PC-9 (cell line): ENCODE measurements at regions not wholly inside any gene's neighbourhood (a gene's known extent, or its start where the extent isn't known, plus 50 kb on each side); places are given as distances from the start of the nearest gene placed in this dataset.
"Not testable (repeated sequence)": the region's sequence is repeated elsewhere in the genome, so short reads cannot be mapped to it uniquely, and the experiment has no call there.

Experiments used
- BruUV-seq: library from RNA; stranded (reverse); fragments of 400-500 nt; replicated peaks from 2 replicates; lab custom pipeline; 2021; lab: Mats Ljungman, UMichigan
- CTCF ChIA-PET: fragments of 300-600 bp; sonication (Branson Sonifier 250); formaldehyde crosslinking; loops from one replicate; lab custom pipeline; 2022; ENCODE audit warnings: antibody characterized with exemption; lab: Charles Lee
- POLR2A ChIA-PET: fragments of 300-600 bp; sonication (Branson Sonifier 250); formaldehyde crosslinking; loops from one replicate; lab custom pipeline; 2022; ENCODE audit warnings: antibody characterized with exemption; ENCODE audit not compliant: unreplicated experiment; lab: Charles Lee
- DNase-seq, 2 experiments: peaks; one replicate each; pipeline versions ENCODE4 v3.0.0 to v3.0.0-alpha.2; 2015 to 2022; ENCODE audit warnings: mixed read lengths in 1 of 2
- H2AFZ ChIP-seq: fragments of 200-600 bp; sonication (generic); 2 replicates; pipeline ENCODE4 v1.8.1; 2017; ENCODE audit warnings: antibody characterized with exemption
- H3F3A ChIP-seq: fragments of 200-600 bp; sonication (generic); 2 replicates; pipeline ENCODE4 v1.8.1; 2017; ENCODE audit warnings: antibody characterized with exemption, mild to moderate bottlenecking, low read depth; ENCODE audit not compliant: insufficient read depth
- H3K27ac ChIP-seq: fragments of 200-600 bp; sonication (generic); 2 replicates; pipeline ENCODE4 v1.6.1; 2016; ENCODE audit warnings: mixed run types
- H3K27me3 ChIP-seq: fragments of 200-600 bp; sonication (generic); 2 replicates; pipeline ENCODE4 v1.6.1; 2016; ENCODE audit warnings: low read depth, mixed run types; ENCODE audit not compliant: insufficient read depth
- H3K36me3 ChIP-seq: fragments of 200-600 bp; sonication (generic); 2 replicates; pipeline ENCODE4 v1.6.1; 2016; ENCODE audit warnings: low read depth, mixed run types
- H3K4me1 ChIP-seq: fragments of 200-600 bp; sonication (generic); replicated peaks from 2 replicates; pipeline ENCODE4 v1.6.1; 2016; ENCODE audit warnings: mixed run types; ENCODE audit not compliant: insufficient read depth
- H3K4me2 ChIP-seq: fragments of 200-600 bp; sonication (generic); 2 replicates; pipeline ENCODE4 v1.6.1; 2017; ENCODE audit warnings: mixed run types
- H3K4me3 ChIP-seq: fragments of 200-600 bp; sonication (generic); 2 replicates; pipeline ENCODE4 v1.6.1; 2016; ENCODE audit warnings: mixed run types
- H3K79me2 ChIP-seq: fragments of 200-600 bp; sonication (generic); 2 replicates; pipeline ENCODE4 v1.6.1; 2017; ENCODE audit warnings: low read depth, mixed run types
- H3K9me2 ChIP-seq: fragments of 200-600 bp; sonication (generic); 2 replicates; pipeline ENCODE4 v1.8.1; 2017; ENCODE audit warnings: mild to moderate bottlenecking; ENCODE audit not compliant: insufficient read depth
- H3K9me3 ChIP-seq: fragments of 200-600 bp; sonication (generic); 2 replicates; pipeline ENCODE4 v1.8.1; 2016; ENCODE audit warnings: low read depth; ENCODE audit not compliant: insufficient read depth
- H4K20me1 ChIP-seq: fragments of 200-600 bp; sonication (generic); 2 replicates; pipeline ENCODE4 v1.8.1; 2017; ENCODE audit not compliant: insufficient read depth
- EZH2 ChIP-seq: fragments of 200-600 bp; sonication (generic); IDR thresholded peaks from 2 replicates; pipeline ENCODE4 v1.8.0; 2017; ENCODE audit warnings: antibody characterized with exemption, low read depth
- intact Hi-C: fragments of 100-400 bp; cut with micrococcal nuclease; formaldehyde crosslinking; loops from one replicate; pipeline ENCODE4 v1.10.0; 2022; ENCODE audit not compliant: unreplicated experiment
- TF ChIP-seq, protein P1 (sequence below): fragments of 200-600 bp; sonication (generic); conservative IDR thresholded peaks from 2 replicates; pipeline ENCODE4 v1.6.1; 2017; ENCODE audit warnings: mixed run types, antibody characterized with exemption, mild to moderate bottlenecking, moderate library complexity

DNA sequence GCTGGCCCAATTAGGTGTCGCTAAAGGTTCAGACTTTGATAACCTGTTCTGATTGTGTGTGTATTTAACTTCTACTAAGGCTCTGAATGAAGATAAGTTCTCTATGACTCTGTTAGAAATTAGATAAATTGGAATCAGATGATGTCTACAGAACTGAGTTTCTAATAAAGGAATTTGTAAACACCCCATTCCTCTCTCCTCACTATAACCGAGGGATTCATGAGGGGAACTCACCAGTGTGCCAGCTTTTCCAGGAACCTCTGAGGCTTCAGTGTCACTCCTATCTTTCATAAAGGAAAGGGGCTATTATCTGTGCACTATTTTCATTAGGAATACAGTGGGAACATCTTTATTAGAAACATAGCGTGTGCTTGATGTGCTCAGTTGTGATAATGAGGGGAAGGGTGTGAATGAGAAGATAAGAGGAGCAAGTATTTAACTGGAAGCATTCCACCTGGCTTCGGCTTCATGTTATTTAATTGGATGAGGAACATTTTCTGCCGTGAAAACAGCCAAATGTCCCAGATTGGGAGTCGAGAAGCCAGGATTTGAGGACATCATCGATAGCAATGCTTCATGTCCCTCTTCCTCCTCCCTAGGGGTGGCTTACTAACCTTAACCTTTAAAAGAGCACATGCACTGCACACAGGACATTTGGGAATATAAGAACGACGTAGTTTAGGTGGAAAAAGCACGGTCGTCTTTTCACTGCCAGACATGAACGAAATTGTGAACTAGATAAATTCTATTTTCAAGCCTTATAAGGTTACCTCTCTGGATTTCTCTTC is 84.8 kb upstream of the TCF4 start:
- Histone ChIP-seq H3K27ac (no peak overlapping the region), H3K9me2 (no peaks in the 10 kb centered on the region), H4K20me1 (no peaks in the 10 kb centered on the region), H3K36me3 (no peaks in the 10 kb centered on the region), H3K4me2 (no peak overlapping the region), H3K4me3 (no peak overlapping the region), H3K9me3 (no peaks in the 10 kb centered on the region), H3K27me3 (no peaks in the 10 kb centered on the region), H3K79me2 (no peaks in the 10 kb centered on the region), H3F3A (no peaks in the 10 kb centered on the region), H3K4me1 (no peaks in the 10 kb centered on the region), H2AFZ (no peak overlapping the region)
- no peak for TF ChIP-seq EZH2
- TF ChIP-seq, protein P1, sequence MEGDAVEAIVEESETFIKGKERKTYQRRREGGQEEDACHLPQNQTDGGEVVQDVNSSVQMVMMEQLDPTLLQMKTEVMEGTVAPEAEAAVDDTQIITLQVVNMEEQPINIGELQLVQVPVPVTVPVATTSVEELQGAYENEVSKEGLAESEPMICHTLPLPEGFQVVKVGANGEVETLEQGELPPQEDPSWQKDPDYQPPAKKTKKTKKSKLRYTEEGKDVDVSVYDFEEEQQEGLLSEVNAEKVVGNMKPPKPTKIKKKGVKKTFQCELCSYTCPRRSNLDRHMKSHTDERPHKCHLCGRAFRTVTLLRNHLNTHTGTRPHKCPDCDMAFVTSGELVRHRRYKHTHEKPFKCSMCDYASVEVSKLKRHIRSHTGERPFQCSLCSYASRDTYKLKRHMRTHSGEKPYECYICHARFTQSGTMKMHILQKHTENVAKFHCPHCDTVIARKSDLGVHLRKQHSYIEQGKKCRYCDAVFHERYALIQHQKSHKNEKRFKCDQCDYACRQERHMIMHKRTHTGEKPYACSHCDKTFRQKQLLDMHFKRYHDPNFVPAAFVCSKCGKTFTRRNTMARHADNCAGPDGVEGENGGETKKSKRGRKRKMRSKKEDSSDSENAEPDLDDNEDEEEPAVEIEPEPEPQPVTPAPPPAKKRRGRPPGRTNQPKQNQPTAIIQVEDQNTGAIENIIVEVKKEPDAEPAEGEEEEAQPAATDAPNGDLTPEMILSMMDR, result no peak
- BruUV-seq, result no TSS peak
- ChIA-PET CTCF (no interaction called here), POLR2A (no interaction called here)
- intact Hi-C loops, result no loop called here
- no peak for DNase-seq

DNA sequence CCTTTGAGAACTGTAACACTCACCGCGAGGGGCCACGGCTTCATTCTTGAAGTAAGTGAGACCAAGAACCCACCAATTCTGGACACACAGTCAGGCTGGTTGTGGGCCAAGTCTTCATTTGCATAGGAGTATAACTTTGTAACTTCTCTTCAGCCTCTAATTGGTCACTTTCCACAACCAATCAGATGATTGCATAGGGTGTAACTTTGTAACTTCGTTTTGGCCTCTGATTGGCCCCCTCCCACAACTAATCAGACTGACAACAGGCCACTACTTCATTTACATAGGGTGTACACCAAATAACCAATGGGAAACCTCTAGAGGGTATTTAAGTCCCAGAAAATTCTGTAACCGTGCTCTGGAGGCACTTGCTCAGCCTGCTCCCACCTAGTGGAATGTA is 77.5 kb upstream of the TCF4 start:
- Histone ChIP-seq H3K4me2 (peak overlapping the region; percentile 57), H3K4me3 (peak overlapping the region; percentile 65), H4K20me1 (no peaks in the 10 kb centered on the region), H3K9me3 (no peaks in the 10 kb centered on the region), H3F3A (no peaks in the 10 kb centered on the region), H3K27me3 (no peaks in the 10 kb centered on the region), H2AFZ (peak overlapping the region; percentile 91), H3K27ac (no peak overlapping the region), H3K9me2 (no peaks in the 10 kb centered on the region), H3K79me2 (no peaks in the 10 kb centered on the region), H3K36me3 (no peaks in the 10 kb centered on the region), H3K4me1 (no peaks in the 10 kb centered on the region; the same call in 1 of the 2 replicates)
- ChIA-PET CTCF (no interaction called here), POLR2A (no interaction called here)
- intact Hi-C loops, result no loop called here
- peak in 1 of 2 experiments; percentile 64 for DNase-seq
- BruUV-seq, result no TSS peak
- TF ChIP-seq EZH2, result no peak
- TF ChIP-seq, protein P1, result no peak

DNA sequence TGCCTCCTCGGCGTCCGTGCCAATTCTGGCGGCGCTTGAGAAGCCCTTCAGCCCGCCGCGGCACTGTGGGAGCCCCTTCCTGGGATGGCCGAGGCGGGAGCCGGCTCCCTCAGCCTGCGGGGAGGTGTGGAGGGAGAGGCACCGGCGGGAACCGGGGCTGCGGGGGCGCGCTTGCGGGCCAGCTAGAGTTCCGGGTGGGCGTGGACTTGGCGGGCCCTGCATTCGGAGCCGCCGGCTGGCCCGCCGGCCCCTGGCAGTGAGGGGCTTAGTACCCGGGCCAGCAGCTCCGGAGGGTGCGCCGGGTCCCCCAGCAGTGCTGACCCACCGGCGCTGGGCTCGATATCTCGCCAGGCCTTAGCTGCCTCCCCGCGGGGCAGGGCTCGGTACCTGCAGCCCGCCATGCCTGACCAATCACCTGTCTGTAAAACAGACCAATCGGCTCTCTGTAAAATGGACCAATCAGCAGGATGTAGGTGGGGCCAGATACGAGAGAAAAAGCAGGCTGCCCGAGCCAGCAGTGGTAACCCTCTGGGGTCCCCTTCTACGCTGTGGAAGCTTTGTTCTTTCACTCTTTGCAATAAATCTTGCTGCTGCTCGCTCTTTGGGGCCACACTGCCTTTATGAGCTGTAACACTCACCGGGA is 76.9 kb upstream of the TCF4 start:
- H3K79me2 ChIP-seq, H3K27me3 ChIP-seq, H3K4me1 ChIP-seq, intact Hi-C loops, H3F3A ChIP-seq, H4K20me1 ChIP-seq, POLR2A ChIA-PET, H3K9me2 ChIP-seq, H3K9me3 ChIP-seq, H3K36me3 ChIP-seq, BruUV-seq, CTCF ChIA-PET: not testable (repeated sequence)
- 0 out of 2 replicates have a peak overlapping the region, but pooled peaks have one; percentile 21 for H3K27ac ChIP-seq
- H3K4me2 ChIP-seq, result peak overlapping the region; percentile 66
- H2AFZ ChIP-seq, result peak overlapping the region; percentile 91
- H3K4me3 ChIP-seq, result peak overlapping the region; percentile 65
- peak in 1 of 2 experiments; percentile 61 for DNase-seq
